ENCODE measurements at regions not wholly inside any gene's neighbourhood (a gene's known extent, or its start where the extent isn't known, plus 50 kb on each side); places are given as distances from the start of the nearest gene placed in this dataset.

DNA sequence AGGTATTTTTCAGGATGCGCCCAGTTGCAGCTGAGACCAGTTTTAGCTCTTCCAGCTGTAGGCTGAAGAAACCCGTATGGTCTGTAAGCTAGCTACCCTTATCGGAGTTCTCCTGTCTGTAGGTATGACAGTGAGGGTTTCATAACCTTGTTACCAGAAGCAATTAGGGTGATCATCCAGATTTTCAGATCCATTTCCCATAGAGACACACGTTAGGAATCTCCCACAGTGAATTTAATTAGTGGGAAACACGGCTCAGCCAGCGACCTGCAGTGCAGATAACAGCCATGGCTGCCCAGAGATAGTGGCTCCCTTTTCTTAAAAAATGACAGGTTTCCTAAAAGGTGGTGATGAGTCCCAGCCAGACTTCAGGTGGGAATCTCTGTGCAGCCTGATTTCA lies 111.1 kb downstream of the BTBD3 start:
- TF ChIP-seq CTCF (IDR thresholded peaks at IDR 0.05) (no peak), POLR2A (IDR thresholded peaks at IDR 0.05) (no peak)
